ENCODE measurements at regions not wholly inside any gene's neighbourhood (a gene's known extent, or its start where the extent isn't known, plus 50 kb on each side); places are given as distances from the start of the nearest gene placed in this dataset.

GRCh38 chr7:85681241-85681640 lies 494.4 kb upstream of the SEMA3D start:
- Histone ChIP-seq H3K36me3 (ENCODE audit: control insufficient read depth in 2 of 4, insufficient read depth in 4 of 4, low read length in 3 of 4) (no peaks in the 10 kb centered on the region; a peak in 1 of 8 replicates), H3K27me3 (replicated peaks in 1 of 4; ENCODE audit: control insufficient read depth in 3 of 4, extremely low read depth in 1 of 4, insufficient read depth in 3 of 4, low read length in 3 of 4) (no peaks in the 10 kb centered on the region), H3K79me2 (ENCODE audit: control insufficient read depth in 1 of 2, insufficient read depth in 2 of 2, low read length in 2 of 2) (no peaks in the 10 kb centered on the region), H3K14ac (ENCODE audit: insufficient read length) (no peak overlapping the region), H3K56ac (replicated peaks; ENCODE audit: insufficient read length, low read depth, low read length) (no peak overlapping the region), H3K27ac (ENCODE audit: low read depth, low read length) (no peak overlapping the region), H3K18ac (ENCODE audit: extremely low read depth, low read length) (no peak overlapping the region), H4K5ac (ENCODE audit: insufficient read length, low read depth, low read length) (no peak overlapping the region), H2AK5ac (ENCODE audit: low read depth, low read length) (no peak overlapping the region), H3K79me1 (ENCODE audit: low read depth, low read length) (no peaks in the 10 kb centered on the region), H2BK120ac (replicated peaks; ENCODE audit: low read depth, low read length) (no peak overlapping the region), H2BK20ac (ENCODE audit: low read length) (no peak overlapping the region), H3K4me2 (ENCODE audit: insufficient read depth in 1 of 2, low read depth in 2 of 2, low read length in 2 of 2) (no peak overlapping the region), H2BK5ac (ENCODE audit: low read depth, low read length) (no peak overlapping the region), H3K9ac (replicated peaks in 1 of 4; ENCODE audit: extremely low read depth in 1 of 4, low read depth in 3 of 4, low read length in 3 of 4) (no peak overlapping the region), H4K20me1 (replicated peaks in 1 of 2; ENCODE audit: control insufficient read depth in 1 of 2, insufficient read depth in 2 of 2, low read length in 2 of 2) (no peaks in the 10 kb centered on the region), H4K8ac (ENCODE audit: extremely low read depth, insufficient read depth, low read length) (no peak overlapping the region), H2BK15ac (ENCODE audit: low read length) (no peak overlapping the region), H3K4me1 (replicated peaks in 1 of 4; ENCODE audit: control insufficient read depth in 3 of 4, insufficient read depth in 4 of 4, low read length in 3 of 4) (no peaks in the 10 kb centered on the region), H3K9me3 (ENCODE audit: insufficient read depth in 2 of 2, low read depth in 1 of 2, low read length in 1 of 2) (peaks cover 10 to 16% of the 10 kb centered on the region in 2 experiments), H4K91ac (replicated peaks; ENCODE audit: insufficient read length, low read length) (no peak overlapping the region), H2BK12ac (ENCODE audit: low read depth, low read length) (no peak overlapping the region), H3K4me3 (ENCODE audit: extremely low read depth in 1 of 4, insufficient read depth in 2 of 4, low read depth in 3 of 4, low read length in 4 of 4) (no peak overlapping the region), H2AFZ (ENCODE audit: low read length) (no peak overlapping the region), H3K4ac (replicated peaks; ENCODE audit: insufficient read length, low read depth, low read length) (no peak overlapping the region), H3K23me2 (ENCODE audit: low read depth, low read length) (no peaks in the 10 kb centered on the region), H3K23ac (ENCODE audit: insufficient read length) (no peak overlapping the region)
- ChIA-PET CTCF (ENCODE audit: partially characterized antibody) (no interaction called here), POLR2A (ENCODE audit: partially characterized antibody) (no interaction called here)
- WGBS, 2 experiments (ENCODE audit: extremely low coverage in 1 of 2, insufficient coverage in 1 of 2, insufficient read length in 1 of 2, insufficient replicate concordance in 2 of 2, low coverage in 1 of 2, low lambda C conversion rate in 2 of 2, missing lambda C conversion rate in 1 of 2) = 45% methylated on average over 2 of the region's 2 CpGs; no CpG with 5 or more reads in 1 of the 2 experiments
- TF ChIP-seq CTCF (IDR thresholded peaks at IDR 0.05; ENCODE audit: control extremely low read depth in 1 of 3, insufficient read depth in 1 of 3, low read depth in 1 of 3, low read length in 3 of 3) (no peak), CBX8 (IDR thresholded peaks at IDR 0.05; ENCODE audit: borderline replicate concordance, low read depth, low read length) (no peak), USF2 (IDR thresholded peaks at IDR 0.05; ENCODE audit: low read length) (no peak)
- DNase-seq (ENCODE audit: low read depth in 1 of 2, low spot score in 2 of 2) = no peak
- FAIRE-seq = no peak

All from H1 (cell line).